HCT116 (cell line): ENCODE measurements at regions not wholly inside any gene's neighbourhood (a gene's known extent, or its start where the extent isn't known, plus 50 kb on each side); places are given as distances from the start of the nearest gene placed in this dataset.

ENCODE experiments used
- ATAC-seq: fragments of 200-7000 bp; cut with Tn5 transposase; 2 replicates; pipeline ENCODE4 v1.9.1; 2020; ENCODE audit warnings: mild to moderate bottlenecking, moderate library complexity
- BruUV-seq: library from RNA; stranded (reverse); fragments of 400-500 nt; replicated peaks from 2 replicates; lab custom pipeline; 2021; lab: Mats Ljungman, UMichigan
- CTCF ChIA-PET: fragments of 300-600 bp; sonication (Branson Sonifier 250); formaldehyde crosslinking; loops from one replicate; lab custom pipeline; 2021; ENCODE audit warnings: antibody characterized with exemption; lab: Charles Lee
- POLR2A ChIA-PET: fragments of 300-600, 350-600 bp; sonication (Branson Sonifier 250); formaldehyde crosslinking; loops from one replicate; lab custom pipeline; 2021; ENCODE audit warnings: antibody characterized with exemption; lab: Charles Lee
- RAD21 ChIA-PET, 2 experiments: fragments of 300-600 bp; sonication (Branson Sonifier 250); formaldehyde crosslinking; loops; one replicate each; lab custom pipeline; 2023; ENCODE audit warnings: low total read pairs in 2 of 2; ENCODE audit not compliant: uncharacterized antibody in 2 of 2, unreplicated experiment in 2 of 2, low non-redundant PET in 1 of 2; lab: Charles Lee
- DNase-seq: peaks from one replicate; pipeline ENCODE4 v3.0.0-alpha.2; 2010; ENCODE audit warnings: low read depth, low spot score
- H2AFZ ChIP-seq: fragments of 200-600 bp; shearing (Covaris generic), sonication (generic); 2 replicates; pipeline ENCODE4 v1.6.1; 2017; ENCODE audit warnings: low read depth, mixed run types, mixed read lengths, antibody characterized with exemption, low read length; ENCODE audit not compliant: poor library complexity, severe bottlenecking
- H3K27ac ChIP-seq: 2 replicates; pipeline ENCODE4 v1.5.1; 2012; ENCODE audit warnings: low read depth, low read length
- H3K27me3 ChIP-seq: fragments of 200-600 bp; sonication (generic); 2 replicates; pipeline ENCODE4 v1.6.1; 2016; ENCODE audit warnings: mixed run types, low read length, mixed read lengths; ENCODE audit not compliant: insufficient read depth
- H3K36me3 ChIP-seq, 2 experiments: fragments of 200-500 bp in 1 of 2; fragments of 200-600 bp in 1 of 2; sonication (Bioruptor generic) in 1 of 2; sonication (generic) in 1 of 2; 2 replicates each; pipeline versions ENCODE4 v1.5.1 to v1.6.1; 2014 to 2016; ENCODE audit warnings: low read length in 2 of 2, inconsistent platforms in 1 of 2, mixed read lengths in 1 of 2, mixed run types in 1 of 2; ENCODE audit not compliant: insufficient read depth in 2 of 2, control insufficient read depth in 1 of 2
- H3K4me1 ChIP-seq, 2 experiments: fragments of 200-600 bp in 1 of 2; sonication (generic) in 1 of 2; 2 replicates each; pipeline versions ENCODE4 v1.5.1 to v1.6.1; 2012 to 2017; ENCODE audit warnings: low read length in 2 of 2, inconsistent platforms in 1 of 2, mild to moderate bottlenecking in 1 of 2, mixed read lengths in 1 of 2, mixed run types in 1 of 2, moderate library complexity in 1 of 2; ENCODE audit not compliant: insufficient read depth in 2 of 2, control insufficient read depth in 1 of 2
- H3K4me2 ChIP-seq: fragments of 200-600 bp; sonication (generic); 2 replicates; pipeline ENCODE4 v1.6.1; 2017; ENCODE audit warnings: mixed run types, low read length, mixed read lengths
- H3K4me3 ChIP-seq, 2 experiments: fragments of 200-600 bp in 1 of 2; sonication (generic) in 1 of 2; replicated peaks in 1 of 2; 2 replicates each; pipeline ENCODE4 v1.5.1; 2011 to 2016; ENCODE audit warnings: low read length in 2 of 2, control low read depth in 1 of 2, low read depth in 1 of 2, mild to moderate bottlenecking in 1 of 2, mixed read lengths in 1 of 2, mixed run types in 1 of 2
- H3K79me2 ChIP-seq: fragments of 200-600 bp; sonication (generic); 2 replicates; pipeline ENCODE4 v1.6.1; 2017; ENCODE audit warnings: mild to moderate bottlenecking, mixed run types, low read length, moderate library complexity, mixed read lengths; ENCODE audit not compliant: insufficient read depth
- H3K9ac ChIP-seq: fragments of 200-600 bp; sonication (generic); 2 replicates; pipeline ENCODE4 v1.6.1; 2016; ENCODE audit warnings: low read length, mixed read lengths
- H3K9me2 ChIP-seq: fragments of 200-600 bp; sonication (generic), shearing (Covaris generic); 2 replicates; pipeline ENCODE4 v1.6.1; 2017; ENCODE audit warnings: mixed run types, mild to moderate bottlenecking, moderate library complexity; ENCODE audit not compliant: insufficient read depth
- H3K9me3 ChIP-seq, 2 experiments: fragments of 200-500 bp in 1 of 2; fragments of 200-600 bp in 1 of 2; sonication (Bioruptor generic) in 1 of 2; sonication (generic) in 1 of 2; 2 replicates each; pipeline ENCODE4 v1.6.1; 2014 to 2017; ENCODE audit warnings: low read length in 2 of 2, mixed read lengths in 2 of 2, inconsistent platforms in 1 of 2, low read depth in 1 of 2, mild to moderate bottlenecking in 1 of 2, mixed run types in 1 of 2, moderate library complexity in 1 of 2; ENCODE audit not compliant: control insufficient read depth in 1 of 2, insufficient read depth in 1 of 2
- H4K20me1 ChIP-seq: fragments of 200-600 bp; sonication (generic), shearing (Covaris generic); 2 replicates; pipeline ENCODE4 v1.6.1; 2017; ENCODE audit warnings: mixed run types, mild to moderate bottlenecking, moderate library complexity; ENCODE audit not compliant: insufficient read depth
- CBX3 ChIP-seq: IDR thresholded peaks from 2 replicates; pipeline ENCODE4 v1.6.1; 2012; ENCODE audit warnings: low read depth
- EGR1 ChIP-seq: IDR thresholded peaks from 2 replicates; pipeline ENCODE4 v1.6.1; 2012; ENCODE audit warnings: low read depth
- ELF1 ChIP-seq: IDR thresholded peaks from 2 replicates; pipeline ENCODE4 v1.6.1; 2012; ENCODE audit warnings: low read depth, borderline replicate concordance
- EZH2 ChIP-seq: fragments of 200-600 bp; sonication (generic); IDR thresholded peaks from 2 replicates; pipeline ENCODE4 v1.6.1; 2017; ENCODE audit warnings: antibody characterized with exemption, mixed run types
- FOSL1 ChIP-seq: IDR thresholded peaks from 2 replicates; pipeline ENCODE4 v1.6.1; 2012; ENCODE audit warnings: low read depth
- POLR2A ChIP-seq: IDR thresholded peaks from 2 replicates; pipeline ENCODE4 v1.7.0; 2011; ENCODE audit warnings: borderline replicate concordance; ENCODE audit not compliant: insufficient read depth, insufficient read length; ENCODE audit errors: extremely low read depth
- POLR2AphosphoS5 ChIP-seq: IDR thresholded peaks from 2 replicates; pipeline ENCODE4 v1.6.1; 2011; ENCODE audit warnings: mild to moderate bottlenecking, low read depth, low read length, moderate library complexity
- RAD21 ChIP-seq: IDR thresholded peaks from 2 replicates; pipeline ENCODE4 v1.6.1; 2012; ENCODE audit warnings: low read depth, mild to moderate bottlenecking
- SIN3A ChIP-seq: IDR thresholded peaks from 2 replicates; pipeline ENCODE4 v1.6.1; 2012; ENCODE audit warnings: low read depth
- SP1 ChIP-seq: IDR thresholded peaks from 2 replicates; pipeline ENCODE4 v1.6.1; 2012; ENCODE audit warnings: low read depth
- SRF ChIP-seq: IDR thresholded peaks from 2 replicates; pipeline ENCODE4 v1.6.1; 2012; ENCODE audit warnings: low read depth
- ZFX ChIP-seq: fragments of 450-650 bp; IDR thresholded peaks from 2 replicates; pipeline ENCODE4 v1.6.1; 2017
- ZNF274 ChIP-seq: fragments of 200-500 bp; sonication (Bioruptor generic); IDR thresholded peaks from 2 replicates; pipeline ENCODE4 v1.6.1; 2014; ENCODE audit warnings: mild to moderate bottlenecking, low read depth, low read length, inconsistent platforms
- intact Hi-C: fragments of 100-400 bp; cut with micrococcal nuclease; formaldehyde crosslinking; loops from 2 replicates; pipeline ENCODE4 v1.10.0; 2022
- TF ChIP-seq, protein P1 (sequence below): IDR thresholded peaks from 2 replicates; pipeline ENCODE4 v1.6.1; 2012
- TF ChIP-seq, protein P2 (sequence below): IDR thresholded peaks from 2 replicates; pipeline ENCODE4 v1.6.1; 2011; ENCODE audit warnings: mild to moderate bottlenecking, low read length, moderate library complexity; ENCODE audit not compliant: insufficient replicate concordance; ENCODE audit errors: extremely low read depth
- TF ChIP-seq, protein P3 (sequence below), 3 experiments: fragments of 200-600 bp in 1 of 3; sonication (generic) in 1 of 3; IDR thresholded peaks in 2 of 3; conservative IDR thresholded peaks in 1 of 3; 2 replicates each; pipeline ENCODE4 v1.5.1; 2012 to 2017; ENCODE audit warnings: low read depth in 2 of 3, low read length in 2 of 3, antibody characterized with exemption in 1 of 3, borderline replicate concordance in 1 of 3, control low read depth in 1 of 3, mild to moderate bottlenecking in 1 of 3, mixed read lengths in 1 of 3, mixed run types in 1 of 3, moderate library complexity in 1 of 3; ENCODE audit not compliant: insufficient read depth in 1 of 3
- TF ChIP-seq, protein P4 (sequence below): IDR thresholded peaks from 2 replicates; pipeline ENCODE4 v1.6.1; 2012

DNA sequence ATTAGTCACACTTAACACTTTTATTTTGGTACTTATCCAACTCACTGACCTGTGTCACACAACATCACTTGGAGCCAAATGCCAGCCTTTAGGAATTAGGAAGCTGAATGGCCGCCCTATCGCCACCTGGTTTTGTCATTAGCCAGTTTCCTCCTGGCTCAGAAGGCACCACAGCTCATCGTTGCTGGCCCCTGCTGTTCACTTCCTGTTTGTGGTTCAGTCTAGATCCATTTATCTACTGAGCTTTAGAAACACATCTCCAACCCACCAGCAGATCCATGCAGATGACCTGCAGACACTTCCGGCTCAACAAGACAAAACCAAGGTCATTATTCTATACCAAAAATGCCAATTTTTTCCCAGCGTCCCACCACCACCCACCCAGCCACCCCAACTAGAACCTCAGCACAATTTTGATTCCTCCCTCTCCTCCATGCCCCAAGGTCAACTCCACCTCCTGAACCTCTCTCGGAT is 193.5 kb upstream of the NEBL start:
- H3K4me1 ChIP-seq: no peaks in the 10 kb centered on the region; a peak in 1 of 4 replicates
- no peak for TF ChIP-seq POLR2A
- ATAC-seq: no peak
- POLR2A ChIA-PET: no interaction called here
- no peaks in the 10 kb centered on the region for H3K9me2 ChIP-seq
- intact Hi-C loops: no loop called here
- H3K27me3 ChIP-seq: no peaks in the 10 kb centered on the region
- CTCF ChIA-PET: interaction anchor here (1.3 kb wide), 1 partner anchor 12 kb away, joined by 7 read pairs; no protein-coding TSS in a partner anchor
- H3K9me3 ChIP-seq: no peaks in the 10 kb centered on the region
- H4K20me1 ChIP-seq: no peaks in the 10 kb centered on the region
- H3K4me2 ChIP-seq: no peak overlapping the region
- no peak for DNase-seq
- no peak overlapping the region for H3K27ac ChIP-seq
- H3K4me3 ChIP-seq: no peak overlapping the region
- RAD21 ChIA-PET: no interaction called here
- H3K9ac ChIP-seq: no peak overlapping the region
- no peak overlapping the region for H2AFZ ChIP-seq
- no peaks in the 10 kb centered on the region for H3K79me2 ChIP-seq
- no peaks in the 10 kb centered on the region for H3K36me3 ChIP-seq
- no TSS peak for BruUV-seq

DNA sequence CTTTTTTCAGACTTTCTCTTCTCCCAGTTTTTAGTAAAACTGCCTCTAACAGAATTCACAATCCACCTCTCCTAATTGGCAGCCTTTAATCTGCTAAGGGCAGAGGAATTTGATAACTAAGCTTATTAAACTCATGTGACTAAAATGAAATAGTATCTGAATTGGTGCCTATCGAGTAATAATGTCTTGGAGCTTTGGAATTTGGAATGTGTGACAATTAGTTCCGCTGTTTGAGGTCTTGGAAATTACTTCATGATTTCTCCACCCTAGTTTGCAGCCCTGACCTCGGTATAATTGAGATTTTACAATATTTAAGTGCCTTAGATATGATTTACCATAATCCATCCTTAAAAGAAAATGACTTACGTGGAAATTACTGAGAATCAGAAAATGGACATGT is 190.4 kb upstream of the NEBL start:
- Histone ChIP-seq H3K9me3 (no peaks in the 10 kb centered on the region), H3K4me2 (no peak overlapping the region), H4K20me1 (no peaks in the 10 kb centered on the region), H3K27ac (no peak overlapping the region), H3K4me1 (peaks cover 0 to 7% of the 10 kb centered on the region in 2 experiments; a peak in 1 of 4 replicates), H3K9ac (no peak overlapping the region), H3K79me2 (no peaks in the 10 kb centered on the region), H2AFZ (no peak overlapping the region), H3K27me3 (no peaks in the 10 kb centered on the region), H3K4me3 (no peak overlapping the region), H3K36me3 (no peaks in the 10 kb centered on the region), H3K9me2 (no peaks in the 10 kb centered on the region)
- DNase-seq (no peak), ATAC-seq (no peak)
- RAD21 ChIA-PET: no interaction called here
- BruUV-seq: no TSS peak
- CTCF ChIA-PET: no interaction called here
- TF ChIP-seq, protein P1, sequence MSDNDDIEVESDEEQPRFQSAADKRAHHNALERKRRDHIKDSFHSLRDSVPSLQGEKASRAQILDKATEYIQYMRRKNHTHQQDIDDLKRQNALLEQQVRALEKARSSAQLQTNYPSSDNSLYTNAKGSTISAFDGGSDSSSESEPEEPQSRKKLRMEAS: no peak
- TF ChIP-seq SRF: no peak
- TF ChIP-seq POLR2A: no peak
- TF ChIP-seq EZH2: no peak
- TF ChIP-seq, protein P2, sequence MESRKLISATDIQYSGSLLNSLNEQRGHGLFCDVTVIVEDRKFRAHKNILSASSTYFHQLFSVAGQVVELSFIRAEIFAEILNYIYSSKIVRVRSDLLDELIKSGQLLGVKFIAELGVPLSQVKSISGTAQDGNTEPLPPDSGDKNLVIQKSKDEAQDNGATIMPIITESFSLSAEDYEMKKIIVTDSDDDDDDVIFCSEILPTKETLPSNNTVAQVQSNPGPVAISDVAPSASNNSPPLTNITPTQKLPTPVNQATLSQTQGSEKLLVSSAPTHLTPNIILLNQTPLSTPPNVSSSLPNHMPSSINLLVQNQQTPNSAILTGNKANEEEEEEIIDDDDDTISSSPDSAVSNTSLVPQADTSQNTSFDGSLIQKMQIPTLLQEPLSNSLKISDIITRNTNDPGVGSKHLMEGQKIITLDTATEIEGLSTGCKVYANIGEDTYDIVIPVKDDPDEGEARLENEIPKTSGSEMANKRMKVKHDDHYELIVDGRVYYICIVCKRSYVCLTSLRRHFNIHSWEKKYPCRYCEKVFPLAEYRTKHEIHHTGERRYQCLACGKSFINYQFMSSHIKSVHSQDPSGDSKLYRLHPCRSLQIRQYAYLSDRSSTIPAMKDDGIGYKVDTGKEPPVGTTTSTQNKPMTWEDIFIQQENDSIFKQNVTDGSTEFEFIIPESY: no peak
- TF ChIP-seq ZFX: no peak
- TF ChIP-seq EGR1: no peak
- TF ChIP-seq CBX3: no peak
- TF ChIP-seq RAD21: no peak
- TF ChIP-seq, protein P3, sequence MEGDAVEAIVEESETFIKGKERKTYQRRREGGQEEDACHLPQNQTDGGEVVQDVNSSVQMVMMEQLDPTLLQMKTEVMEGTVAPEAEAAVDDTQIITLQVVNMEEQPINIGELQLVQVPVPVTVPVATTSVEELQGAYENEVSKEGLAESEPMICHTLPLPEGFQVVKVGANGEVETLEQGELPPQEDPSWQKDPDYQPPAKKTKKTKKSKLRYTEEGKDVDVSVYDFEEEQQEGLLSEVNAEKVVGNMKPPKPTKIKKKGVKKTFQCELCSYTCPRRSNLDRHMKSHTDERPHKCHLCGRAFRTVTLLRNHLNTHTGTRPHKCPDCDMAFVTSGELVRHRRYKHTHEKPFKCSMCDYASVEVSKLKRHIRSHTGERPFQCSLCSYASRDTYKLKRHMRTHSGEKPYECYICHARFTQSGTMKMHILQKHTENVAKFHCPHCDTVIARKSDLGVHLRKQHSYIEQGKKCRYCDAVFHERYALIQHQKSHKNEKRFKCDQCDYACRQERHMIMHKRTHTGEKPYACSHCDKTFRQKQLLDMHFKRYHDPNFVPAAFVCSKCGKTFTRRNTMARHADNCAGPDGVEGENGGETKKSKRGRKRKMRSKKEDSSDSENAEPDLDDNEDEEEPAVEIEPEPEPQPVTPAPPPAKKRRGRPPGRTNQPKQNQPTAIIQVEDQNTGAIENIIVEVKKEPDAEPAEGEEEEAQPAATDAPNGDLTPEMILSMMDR (IDR thresholded peaks at IDR 0.05 in 2 of 3, conservative IDR thresholded peaks at IDR 0.05 in 1 of 3; ENCODE audit: borderline replicate concordance in 1 of 3, insufficient read depth in 1 of 3, low read depth in 2 of 3, low read length in 2 of 3): no peak
- no peak for TF ChIP-seq POLR2AphosphoS5
- no peak for TF ChIP-seq SP1
- TF ChIP-seq ELF1: no peak
- TF ChIP-seq FOSL1: no peak
- TF ChIP-seq SIN3A: no peak
- TF ChIP-seq, protein P4, sequence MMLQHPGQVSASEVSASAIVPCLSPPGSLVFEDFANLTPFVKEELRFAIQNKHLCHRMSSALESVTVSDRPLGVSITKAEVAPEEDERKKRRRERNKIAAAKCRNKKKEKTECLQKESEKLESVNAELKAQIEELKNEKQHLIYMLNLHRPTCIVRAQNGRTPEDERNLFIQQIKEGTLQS: no peak
- TF ChIP-seq ZNF274: no peak
- POLR2A ChIA-PET: no interaction called here
- intact Hi-C loops: no loop called here
